ENCODE measurements at regions not wholly inside any gene's neighbourhood (a gene's known extent, or its start where the extent isn't known, plus 50 kb on each side); places are given as distances from the start of the nearest gene placed in this dataset.

GRCh38 chr6:121600389-121601168 is 165.1 kb downstream of the GJA1 start:
- no peak for TF ChIP-seq CTCF (IDR thresholded peaks at IDR 0.05)
- no peak for ATAC-seq (ENCODE audit: low FRiP score)
- DNase-seq (ENCODE audit: low spot score), result no peak

GRCh38 chr6:121603486-121603885 is 168.0 kb downstream of the GJA1 start:
- DNase-seq (ENCODE audit: low spot score), result no peak
- TF ChIP-seq CTCF (IDR thresholded peaks at IDR 0.05), result no peak
- ATAC-seq (ENCODE audit: low FRiP score), result no peak

GRCh38 chr6:121607721-121608120 is 172.3 kb downstream of the GJA1 start:
- no peak for ATAC-seq (ENCODE audit: low FRiP score)
- no peak for TF ChIP-seq CTCF (IDR thresholded peaks at IDR 0.05)
- DNase-seq (ENCODE audit: low spot score), result no peak

GRCh38 chr6:121608270-121608669 is 172.8 kb downstream of the GJA1 start:
- no peak for DNase-seq (ENCODE audit: low spot score)
- no peak for ATAC-seq (ENCODE audit: low FRiP score)
- no peak for TF ChIP-seq CTCF (IDR thresholded peaks at IDR 0.05)

- ATAC-seq (ENCODE audit: low FRiP score), result no peak
- no peak for TF ChIP-seq CTCF (IDR thresholded peaks at IDR 0.05)
- DNase-seq (ENCODE audit: low spot score), result no peak
These were observed 173.8 kb downstream of the GJA1 start for GRCh38 chr6:121609281-121609680.

GRCh38 chr6:121612927-121613326 is 177.5 kb downstream of the GJA1 start:
- no peak for TF ChIP-seq CTCF (IDR thresholded peaks at IDR 0.05)
- DNase-seq (ENCODE audit: low spot score) (no peak), ATAC-seq (ENCODE audit: low FRiP score) (no peak)

- ATAC-seq (ENCODE audit: low FRiP score) (peak; percentile 56), DNase-seq (ENCODE audit: low spot score) (no peak)
- no peak for TF ChIP-seq CTCF (IDR thresholded peaks at IDR 0.05)
These were observed 178.7 kb downstream of the GJA1 start for GRCh38 chr6:121614115-121614514.

Measured in omental fat pad (tissue), 3 donors.